ENCODE measurements at regions not wholly inside any gene's neighbourhood (a gene's known extent, or its start where the extent isn't known, plus 50 kb on each side); places are given as distances from the start of the nearest gene placed in this dataset.

DNA sequence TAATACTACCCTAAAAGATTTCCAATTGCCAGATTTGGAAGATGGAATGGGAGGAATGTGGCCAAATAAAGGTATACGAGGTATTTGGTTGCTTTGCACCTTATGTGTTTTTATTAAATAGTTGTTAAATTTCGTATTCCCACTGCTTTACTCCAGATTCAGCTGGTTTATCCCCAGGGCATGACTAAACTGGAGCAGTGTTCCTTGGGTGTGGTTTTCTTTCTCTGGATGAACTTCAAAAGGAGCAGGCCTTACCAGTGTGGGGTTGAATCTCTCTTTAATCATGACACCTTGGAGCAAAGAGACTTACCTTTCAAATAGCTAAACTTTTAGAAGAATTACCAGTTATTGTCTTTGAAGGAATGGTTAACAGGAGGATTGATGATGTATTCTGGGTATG, 121.7 kb upstream of the BNC2 start:
- Histone ChIP-seq H3K9me3 (peaks cover 20% of the 10 kb centered on the region), H3K4me1 (ENCODE audit: low read depth) (no peaks in the 10 kb centered on the region), H3K36me3 (ENCODE audit: low read depth) (no peaks in the 10 kb centered on the region), H3K4me3 (no peak overlapping the region)
- DNase-seq (no peak), ATAC-seq (no peak)
- TF ChIP-seq, protein P1, sequence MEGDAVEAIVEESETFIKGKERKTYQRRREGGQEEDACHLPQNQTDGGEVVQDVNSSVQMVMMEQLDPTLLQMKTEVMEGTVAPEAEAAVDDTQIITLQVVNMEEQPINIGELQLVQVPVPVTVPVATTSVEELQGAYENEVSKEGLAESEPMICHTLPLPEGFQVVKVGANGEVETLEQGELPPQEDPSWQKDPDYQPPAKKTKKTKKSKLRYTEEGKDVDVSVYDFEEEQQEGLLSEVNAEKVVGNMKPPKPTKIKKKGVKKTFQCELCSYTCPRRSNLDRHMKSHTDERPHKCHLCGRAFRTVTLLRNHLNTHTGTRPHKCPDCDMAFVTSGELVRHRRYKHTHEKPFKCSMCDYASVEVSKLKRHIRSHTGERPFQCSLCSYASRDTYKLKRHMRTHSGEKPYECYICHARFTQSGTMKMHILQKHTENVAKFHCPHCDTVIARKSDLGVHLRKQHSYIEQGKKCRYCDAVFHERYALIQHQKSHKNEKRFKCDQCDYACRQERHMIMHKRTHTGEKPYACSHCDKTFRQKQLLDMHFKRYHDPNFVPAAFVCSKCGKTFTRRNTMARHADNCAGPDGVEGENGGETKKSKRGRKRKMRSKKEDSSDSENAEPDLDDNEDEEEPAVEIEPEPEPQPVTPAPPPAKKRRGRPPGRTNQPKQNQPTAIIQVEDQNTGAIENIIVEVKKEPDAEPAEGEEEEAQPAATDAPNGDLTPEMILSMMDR (IDR thresholded peaks at IDR 0.05): no peak
- intact Hi-C loops (cut with DNase I, micrococcal nuclease): no loop called here

DNA sequence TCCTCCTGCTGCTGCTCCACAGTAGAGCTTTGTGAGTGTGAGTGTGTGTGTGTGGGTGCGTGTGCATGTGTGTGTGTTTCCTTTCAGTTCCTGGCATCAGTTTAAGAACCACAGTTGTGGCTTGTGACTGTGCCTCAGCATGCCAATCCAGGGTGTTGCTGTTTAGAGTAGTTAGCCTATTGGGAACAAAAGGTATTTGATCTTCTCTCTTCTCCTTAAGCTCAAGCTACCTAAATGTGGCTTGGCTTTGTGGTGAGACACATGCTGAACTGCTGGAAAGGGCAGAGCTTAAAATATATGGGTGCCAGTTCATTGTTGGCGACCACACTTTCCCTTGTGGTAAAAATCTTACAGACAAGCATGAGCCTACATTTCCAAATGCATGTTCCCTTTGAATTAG, 116.6 kb upstream of the BNC2 start:
- H3K36me3 ChIP-seq (ENCODE audit: low read depth): no peaks in the 10 kb centered on the region
- ATAC-seq: no peak
- no peak overlapping the region for H3K4me3 ChIP-seq
- no peaks in the 10 kb centered on the region for H3K9me3 ChIP-seq
- H3K4me1 ChIP-seq (ENCODE audit: low read depth): no peaks in the 10 kb centered on the region
- no peak for DNase-seq
- intact Hi-C loops (cut with DNase I, micrococcal nuclease): no loop called here
- TF ChIP-seq, protein P1 (IDR thresholded peaks at IDR 0.05): no peak

DNA sequence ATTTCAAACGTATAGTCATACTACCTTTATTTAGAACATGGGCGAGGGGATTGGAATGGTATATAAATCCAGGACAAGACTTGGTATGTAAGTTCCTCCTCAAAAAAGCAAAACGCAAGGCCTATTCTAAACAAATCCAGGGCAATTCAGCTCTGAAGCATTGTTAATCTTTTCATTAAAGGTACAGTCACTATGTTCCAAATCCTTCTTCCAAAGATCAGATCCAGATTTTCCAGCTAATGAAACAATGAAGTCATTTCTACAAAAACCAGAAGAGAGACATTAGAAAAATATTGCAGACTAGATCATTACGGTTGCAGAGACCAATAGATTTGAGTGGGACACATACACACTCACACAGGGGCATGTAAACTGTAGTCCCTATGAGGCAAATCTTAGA, 116.1 kb upstream of the BNC2 start:
- TF ChIP-seq, protein P1 (IDR thresholded peaks at IDR 0.05): no peak
- H3K9me3 ChIP-seq: no peaks in the 10 kb centered on the region
- H3K4me3 ChIP-seq: no peak overlapping the region
- ATAC-seq (no peak), DNase-seq (no peak)
- no peaks in the 10 kb centered on the region for H3K36me3 ChIP-seq (ENCODE audit: low read depth)
- H3K4me1 ChIP-seq (ENCODE audit: low read depth): no peaks in the 10 kb centered on the region
- intact Hi-C loops (cut with DNase I, micrococcal nuclease): no loop called here

DNA sequence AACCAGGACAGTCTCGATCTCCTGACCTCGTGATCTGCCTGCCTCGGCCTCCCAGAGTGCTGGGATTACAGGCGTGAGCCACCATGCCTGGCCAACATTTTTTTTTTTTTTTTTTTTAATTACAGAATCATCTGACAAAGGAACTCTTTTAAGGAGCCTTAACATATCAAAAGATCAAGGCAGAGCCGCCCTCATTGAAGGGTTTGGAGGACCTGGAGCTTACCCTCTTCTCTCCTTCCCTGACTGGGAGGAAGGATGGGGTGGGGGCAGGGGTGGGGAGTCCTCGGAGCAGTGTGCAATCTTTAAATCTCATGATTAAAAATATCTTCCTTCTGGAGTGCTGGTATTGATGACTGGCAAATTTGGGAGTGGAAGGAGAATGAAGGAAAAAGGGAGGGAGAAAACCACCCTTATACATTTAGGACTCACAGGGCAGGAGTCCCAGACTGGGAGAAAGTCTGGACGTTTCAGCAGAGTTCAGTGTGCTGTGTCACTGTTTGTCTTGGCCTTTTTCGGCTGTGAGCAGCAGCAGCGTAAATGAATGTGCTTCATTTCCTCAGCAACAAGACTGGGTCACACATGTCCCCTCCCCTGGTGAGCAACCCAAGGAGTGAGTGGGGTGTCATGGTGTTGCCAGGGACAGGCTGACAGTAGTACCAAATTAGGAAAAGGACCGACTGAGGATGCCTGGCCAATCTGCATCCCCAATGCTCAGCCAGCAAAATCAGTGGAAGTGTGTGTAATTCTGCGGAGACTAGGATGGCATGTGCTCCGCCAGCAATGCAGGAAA, 115.3 kb upstream of the BNC2 start:
- no peaks in the 10 kb centered on the region for H3K4me1 ChIP-seq (ENCODE audit: low read depth)
- no peak overlapping the region for H3K4me3 ChIP-seq
- intact Hi-C loops (cut with DNase I, micrococcal nuclease): no loop called here
- H3K9me3 ChIP-seq: no peaks in the 10 kb centered on the region
- H3K36me3 ChIP-seq (ENCODE audit: low read depth): no peaks in the 10 kb centered on the region
- DNase-seq (peak in 1 of 3 donors; percentile 3), ATAC-seq (peak; percentile 23)
- TF ChIP-seq, protein P1 (IDR thresholded peaks at IDR 0.05): no peak

DNA sequence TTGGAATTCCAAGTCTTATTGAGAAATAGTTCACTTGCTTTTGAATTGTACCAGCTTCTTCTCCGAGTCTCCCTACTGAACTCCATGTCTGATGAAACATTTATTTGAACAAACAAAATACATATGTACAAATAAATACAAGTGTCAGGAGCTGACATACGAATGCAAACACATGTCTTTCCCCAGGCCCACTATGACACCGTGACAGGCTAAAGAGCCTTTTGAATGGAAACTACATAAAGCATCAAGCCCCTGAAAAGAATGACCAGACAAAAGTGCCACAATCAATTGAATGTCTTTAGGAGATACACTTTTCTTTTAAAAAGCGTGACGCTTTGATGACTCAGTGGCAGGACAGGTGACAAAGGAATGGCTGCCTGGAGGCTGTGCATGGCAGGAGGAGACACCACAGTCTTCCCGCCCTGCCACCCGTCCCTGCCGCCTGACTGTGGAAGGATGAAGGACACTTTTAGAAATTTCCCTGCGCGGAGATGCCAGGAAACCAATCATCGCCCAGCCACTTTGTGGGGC, 112.4 kb upstream of the BNC2 start:
- TF ChIP-seq, protein P1 (IDR thresholded peaks at IDR 0.05): no peak
- ATAC-seq: no peak
- DNase-seq: no peak
- H3K4me3 ChIP-seq: no peak overlapping the region
- H3K4me1 ChIP-seq (ENCODE audit: low read depth): no peaks in the 10 kb centered on the region
- no peaks in the 10 kb centered on the region for H3K9me3 ChIP-seq
- no peaks in the 10 kb centered on the region for H3K36me3 ChIP-seq (ENCODE audit: low read depth)
- intact Hi-C loops (cut with DNase I, micrococcal nuclease): no loop called here
